LNCaP clone FGC (cell line): ENCODE measurements at regions not wholly inside any gene's neighbourhood (a gene's known extent, or its start where the extent isn't known, plus 50 kb on each side); places are given as distances from the start of the nearest gene placed in this dataset.
"Not testable (repeated sequence)": the region's sequence is repeated elsewhere in the genome, so short reads cannot be mapped to it uniquely, and the experiment has no call there.

Experiments
- DNase-seq: peaks from one replicate; pipeline ENCODE4 v3.0.0-alpha.2; 2011; ENCODE audit warnings: low read depth
- H3K4me3 ChIP-seq: 2 replicates; pipeline ENCODE4 v1.5.1; 2011; ENCODE audit warnings: mild to moderate bottlenecking, low read depth, low read length, control low read depth
- TF ChIP-seq, protein P1 (sequence below): IDR thresholded peaks from 2 replicates; pipeline ENCODE4 v1.5.1; 2012; ENCODE audit warnings: mild to moderate bottlenecking; ENCODE audit not compliant: control insufficient read depth, insufficient read depth; ENCODE audit errors: extremely low read depth

- no peak overlapping the region for H3K4me3 ChIP-seq
- TF ChIP-seq, protein P1, sequence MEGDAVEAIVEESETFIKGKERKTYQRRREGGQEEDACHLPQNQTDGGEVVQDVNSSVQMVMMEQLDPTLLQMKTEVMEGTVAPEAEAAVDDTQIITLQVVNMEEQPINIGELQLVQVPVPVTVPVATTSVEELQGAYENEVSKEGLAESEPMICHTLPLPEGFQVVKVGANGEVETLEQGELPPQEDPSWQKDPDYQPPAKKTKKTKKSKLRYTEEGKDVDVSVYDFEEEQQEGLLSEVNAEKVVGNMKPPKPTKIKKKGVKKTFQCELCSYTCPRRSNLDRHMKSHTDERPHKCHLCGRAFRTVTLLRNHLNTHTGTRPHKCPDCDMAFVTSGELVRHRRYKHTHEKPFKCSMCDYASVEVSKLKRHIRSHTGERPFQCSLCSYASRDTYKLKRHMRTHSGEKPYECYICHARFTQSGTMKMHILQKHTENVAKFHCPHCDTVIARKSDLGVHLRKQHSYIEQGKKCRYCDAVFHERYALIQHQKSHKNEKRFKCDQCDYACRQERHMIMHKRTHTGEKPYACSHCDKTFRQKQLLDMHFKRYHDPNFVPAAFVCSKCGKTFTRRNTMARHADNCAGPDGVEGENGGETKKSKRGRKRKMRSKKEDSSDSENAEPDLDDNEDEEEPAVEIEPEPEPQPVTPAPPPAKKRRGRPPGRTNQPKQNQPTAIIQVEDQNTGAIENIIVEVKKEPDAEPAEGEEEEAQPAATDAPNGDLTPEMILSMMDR = no peak
- no peak for DNase-seq
Observed at GRCh38 chr18:11377766-11378540, 228.6 kb upstream of the PIEZO2 start.

- H3K4me3 ChIP-seq = no peak overlapping the region
- DNase-seq = no peak
- TF ChIP-seq, protein P1 = no peak
Observed at GRCh38 chr18:11372163-11372562, 222.8 kb upstream of the PIEZO2 start.

GRCh38 chr18:11369556-11369955, 220.2 kb upstream of the PIEZO2 start:
- TF ChIP-seq, protein P1 = no peak
- no peak overlapping the region for H3K4me3 ChIP-seq
- no peak for DNase-seq

DNA sequence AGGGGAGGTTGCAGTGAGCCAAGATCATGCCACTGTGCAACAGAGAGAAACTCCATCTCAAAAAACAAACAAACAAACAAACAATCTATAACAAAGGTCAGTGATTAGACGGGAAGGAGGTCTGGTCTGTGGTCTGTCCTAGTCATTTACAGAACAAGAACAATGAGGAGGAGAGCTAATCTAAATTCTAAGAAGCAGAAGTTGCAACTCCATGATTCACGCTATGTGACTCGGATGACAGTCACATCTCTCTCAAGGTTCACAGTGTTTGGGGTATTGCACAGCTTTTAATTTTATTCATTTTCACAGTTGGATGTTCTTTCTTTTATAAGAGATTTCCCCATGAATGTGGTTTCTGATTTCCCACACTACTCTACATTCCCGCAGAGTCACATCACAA, 218.7 kb upstream of the PIEZO2 start:
- no peak for DNase-seq
- TF ChIP-seq, protein P1 = no peak
- H3K4me3 ChIP-seq = no peak overlapping the region

- no peak overlapping the region for H3K4me3 ChIP-seq
- DNase-seq = no peak
- TF ChIP-seq, protein P1 = no peak
Observed at GRCh38 chr18:11367351-11367750, 218.0 kb upstream of the PIEZO2 start.

GRCh38 chr18:11366410-11366809, 217.0 kb upstream of the PIEZO2 start:
- TF ChIP-seq, protein P1 = no peak
- H3K4me3 ChIP-seq = no peak overlapping the region
- DNase-seq = no peak

GRCh38 chr18:11362856-11363255, 213.5 kb upstream of the PIEZO2 start:
- TF ChIP-seq, protein P1 = no peak

DNA sequence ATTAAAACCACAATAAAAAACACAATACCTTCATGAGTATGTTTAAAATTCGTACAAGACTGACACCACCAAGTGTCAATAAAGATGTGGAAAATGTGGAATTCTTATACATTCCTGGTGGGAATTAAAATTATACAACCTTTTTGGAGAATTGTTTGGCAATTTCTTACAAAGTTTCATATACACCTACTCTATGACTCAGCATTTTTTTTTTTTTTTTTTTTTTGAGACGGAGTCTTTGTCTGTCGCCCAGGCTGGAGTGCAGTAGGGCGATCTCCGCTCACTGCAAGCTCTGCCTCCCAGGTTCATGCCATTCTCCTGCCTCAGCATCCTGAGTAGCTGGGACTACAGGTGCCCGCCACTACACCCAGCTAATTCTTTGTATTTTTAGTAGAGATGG, 212.5 kb upstream of the PIEZO2 start:
- DNase-seq, H3K4me3 ChIP-seq: not testable (repeated sequence)

More at GRCh38 chr18:11362856-11363255, 213.5 kb upstream of the PIEZO2 start:
- no peak overlapping the region for H3K4me3 ChIP-seq
- DNase-seq = no peak
